ENCODE measurements at regions not wholly inside any gene's neighbourhood (a gene's known extent, or its start where the extent isn't known, plus 50 kb on each side); places are given as distances from the start of the nearest gene placed in this dataset.

DNA sequence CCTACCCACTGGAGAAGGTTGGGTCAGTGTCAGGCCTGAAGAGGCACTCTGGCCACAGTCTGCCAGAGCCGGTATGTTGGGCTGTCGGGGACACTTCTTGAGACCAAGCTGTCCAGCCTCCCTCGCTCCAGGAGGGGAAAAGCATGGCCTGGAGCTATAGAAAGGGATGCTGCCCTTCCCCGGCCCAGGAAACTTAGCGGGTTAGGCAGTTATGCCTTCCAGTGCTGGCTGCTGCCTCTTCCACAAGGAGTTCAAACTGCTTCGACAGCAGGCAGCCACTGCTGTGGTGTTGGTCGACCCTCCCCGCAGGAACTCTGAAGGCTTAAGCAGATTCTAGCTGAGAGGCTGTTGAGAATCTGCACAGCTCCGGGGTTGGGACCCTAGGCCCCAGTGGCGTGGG lies 819.4 kb downstream of the DIPK2A start:
- H3K4me1 Mint-ChIP-seq: no peaks in the 10 kb centered on the region
- H3K27ac Mint-ChIP-seq: no peak overlapping the region; a peak in 1 of 7 replicates
- H4K91ac ChIP-seq (ENCODE audit: insufficient read length, low read depth, low read length): no peak overlapping the region
- H3K9me3 Mint-ChIP-seq: peaks cover 6 to 9% of the 10 kb centered on the region in 2 experiments
- TF ChIP-seq, protein P1, sequence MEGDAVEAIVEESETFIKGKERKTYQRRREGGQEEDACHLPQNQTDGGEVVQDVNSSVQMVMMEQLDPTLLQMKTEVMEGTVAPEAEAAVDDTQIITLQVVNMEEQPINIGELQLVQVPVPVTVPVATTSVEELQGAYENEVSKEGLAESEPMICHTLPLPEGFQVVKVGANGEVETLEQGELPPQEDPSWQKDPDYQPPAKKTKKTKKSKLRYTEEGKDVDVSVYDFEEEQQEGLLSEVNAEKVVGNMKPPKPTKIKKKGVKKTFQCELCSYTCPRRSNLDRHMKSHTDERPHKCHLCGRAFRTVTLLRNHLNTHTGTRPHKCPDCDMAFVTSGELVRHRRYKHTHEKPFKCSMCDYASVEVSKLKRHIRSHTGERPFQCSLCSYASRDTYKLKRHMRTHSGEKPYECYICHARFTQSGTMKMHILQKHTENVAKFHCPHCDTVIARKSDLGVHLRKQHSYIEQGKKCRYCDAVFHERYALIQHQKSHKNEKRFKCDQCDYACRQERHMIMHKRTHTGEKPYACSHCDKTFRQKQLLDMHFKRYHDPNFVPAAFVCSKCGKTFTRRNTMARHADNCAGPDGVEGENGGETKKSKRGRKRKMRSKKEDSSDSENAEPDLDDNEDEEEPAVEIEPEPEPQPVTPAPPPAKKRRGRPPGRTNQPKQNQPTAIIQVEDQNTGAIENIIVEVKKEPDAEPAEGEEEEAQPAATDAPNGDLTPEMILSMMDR (conservative IDR thresholded peaks at IDR 0.05): no peak
- no peak overlapping the region for H3K4ac ChIP-seq (ENCODE audit: low read depth, low read length)
- H3K4me1 ChIP-seq (ENCODE audit: insufficient read depth, low read length): no peaks in the 10 kb centered on the region
- H2BK20ac ChIP-seq (ENCODE audit: low read depth, low read length, poor library complexity, severe bottlenecking): no peak overlapping the region
- no peak overlapping the region for H2BK15ac ChIP-seq (ENCODE audit: low read depth, low read length)
- H3T11ph ChIP-seq (ENCODE audit: low read length): no peak overlapping the region
- H3K9ac ChIP-seq (ENCODE audit: extremely low read depth, insufficient read length, low read length): no peak overlapping the region
- no peaks in the 10 kb centered on the region for H3K79me2 ChIP-seq (ENCODE audit: insufficient read depth, low read length)
- no peak overlapping the region for H2BK12ac ChIP-seq (ENCODE audit: insufficient read length, low read depth, low read length)
- no peak overlapping the region for H3K18ac ChIP-seq (ENCODE audit: insufficient read length, low read depth, low read length)
- no peaks in the 10 kb centered on the region for H3K23me2 ChIP-seq (ENCODE audit: insufficient read length, low read depth, low read length, poor library complexity, severe bottlenecking)
- peaks cover 0 to 6% (median 0%) of the 10 kb centered on the region in 3 experiments; a peak in 1 of 7 replicates for H3K36me3 Mint-ChIP-seq (ENCODE audit: insufficient read depth in 1 of 3, low read depth in 3 of 3)
- WGBS (ENCODE audit: extremely low coverage, insufficient read length, low lambda C conversion rate): no CpG with 5 or more reads among the region's 10 CpGs
- no peak overlapping the region for H2BK5ac ChIP-seq (ENCODE audit: insufficient read length, low read length)
- no peak overlapping the region; the same call in 1 of the 2 replicates for H3K14ac ChIP-seq (ENCODE audit: insufficient read depth, low read length)
- H2AK5ac ChIP-seq (ENCODE audit: insufficient read length, low read length): no peak overlapping the region
- H3K56ac ChIP-seq (ENCODE audit: insufficient read length, low read depth, low read length): no peak overlapping the region
- no peak overlapping the region for H2BK120ac ChIP-seq (ENCODE audit: low read depth, low read length, poor library complexity, severe bottlenecking)
- H3K23ac ChIP-seq (ENCODE audit: insufficient read length, low read depth, low read length): no peak overlapping the region
- no peaks in the 10 kb centered on the region for H3K27me3 ChIP-seq (ENCODE audit: insufficient read depth, low read length)
- H4K5ac ChIP-seq (ENCODE audit: insufficient read length, low read depth, low read length): no peak overlapping the region
- no peaks in the 10 kb centered on the region for H4K20me1 ChIP-seq (ENCODE audit: control insufficient read depth, insufficient read depth, insufficient read length)
- H3K4me2 ChIP-seq (ENCODE audit: insufficient read depth, insufficient read length, low read length): no peak overlapping the region
- H3K9me3 ChIP-seq (ENCODE audit: control insufficient read depth, low read depth, low read length): no peaks in the 10 kb centered on the region
- H4K8ac ChIP-seq (replicated peaks; ENCODE audit: insufficient read length, low read depth, low read length): no peak overlapping the region
- H3K27me3 Mint-ChIP-seq (ENCODE audit: low read depth): no peaks in the 10 kb centered on the region
- H3K27ac ChIP-seq (ENCODE audit: insufficient read length, low read depth, low read length): no peak overlapping the region
- H2AFZ ChIP-seq (ENCODE audit: low read length): no peak overlapping the region
- no peak overlapping the region for H3K4me3 Mint-ChIP-seq
- no peak for DNase-seq
- no peaks in the 10 kb centered on the region for H3K79me1 ChIP-seq (ENCODE audit: insufficient read depth, low read depth, low read length, poor library complexity, severe bottlenecking)

Data from H9 (cell line).